Transverse colon (tissue), 4 donors: ENCODE measurements at regions not wholly inside any gene's neighbourhood (a gene's known extent, or its start where the extent isn't known, plus 50 kb on each side); places are given as distances from the start of the nearest gene placed in this dataset.

Source experiments
- POLR2A ChIP-seq: fragments of 450-650 bp; IDR thresholded peaks from one replicate; pipeline ENCODE4 v1.6.1; 2016; ENCODE audit warnings: antibody characterized with exemption, mild to moderate bottlenecking, moderate library complexity
- POLR2AphosphoS5 ChIP-seq, 3 donors: sonication (generic); formaldehyde crosslinking; IDR thresholded peaks; one replicate each; pipeline ENCODE4 v1.6.1; 2016; ENCODE audit warnings: antibody characterized with exemption in 3 of 3
- TF ChIP-seq, protein P1 (sequence below), 5 experiments: fragments of 200-600 bp in 3 of 5; fragments of 450-650 bp in 2 of 5; sonication (generic) in 3 of 5; IDR thresholded peaks; 1 replicate in 2 of 5; 2 replicates in 3 of 5; pipeline ENCODE4 v1.5.1; 2016 to 2017; ENCODE audit warnings: antibody characterized with exemption in 5 of 5, inconsistent platforms in 3 of 5, mild to moderate bottlenecking in 2 of 5, moderate library complexity in 1 of 5

DNA sequence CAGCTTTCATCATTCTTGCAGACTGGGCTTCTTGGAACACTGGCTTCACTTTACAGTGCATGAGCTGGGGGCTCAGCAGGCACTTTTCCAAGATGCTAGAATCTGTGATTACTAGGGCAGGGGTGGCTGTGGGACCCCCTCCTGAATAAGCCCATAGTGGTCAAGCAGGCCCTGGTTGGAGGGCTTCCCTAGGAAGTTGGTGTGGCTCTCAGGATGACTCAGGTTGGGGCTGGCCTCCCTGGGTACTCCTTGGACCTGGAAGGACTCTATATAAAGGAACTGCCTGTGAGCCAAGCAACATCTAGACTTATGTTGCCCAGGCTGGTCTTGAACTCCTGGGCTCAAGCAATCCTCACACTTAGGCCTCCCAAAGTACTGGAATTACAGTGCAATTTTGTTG lies 88.3 kb upstream of the HELT start:
- TF ChIP-seq, protein P1, sequence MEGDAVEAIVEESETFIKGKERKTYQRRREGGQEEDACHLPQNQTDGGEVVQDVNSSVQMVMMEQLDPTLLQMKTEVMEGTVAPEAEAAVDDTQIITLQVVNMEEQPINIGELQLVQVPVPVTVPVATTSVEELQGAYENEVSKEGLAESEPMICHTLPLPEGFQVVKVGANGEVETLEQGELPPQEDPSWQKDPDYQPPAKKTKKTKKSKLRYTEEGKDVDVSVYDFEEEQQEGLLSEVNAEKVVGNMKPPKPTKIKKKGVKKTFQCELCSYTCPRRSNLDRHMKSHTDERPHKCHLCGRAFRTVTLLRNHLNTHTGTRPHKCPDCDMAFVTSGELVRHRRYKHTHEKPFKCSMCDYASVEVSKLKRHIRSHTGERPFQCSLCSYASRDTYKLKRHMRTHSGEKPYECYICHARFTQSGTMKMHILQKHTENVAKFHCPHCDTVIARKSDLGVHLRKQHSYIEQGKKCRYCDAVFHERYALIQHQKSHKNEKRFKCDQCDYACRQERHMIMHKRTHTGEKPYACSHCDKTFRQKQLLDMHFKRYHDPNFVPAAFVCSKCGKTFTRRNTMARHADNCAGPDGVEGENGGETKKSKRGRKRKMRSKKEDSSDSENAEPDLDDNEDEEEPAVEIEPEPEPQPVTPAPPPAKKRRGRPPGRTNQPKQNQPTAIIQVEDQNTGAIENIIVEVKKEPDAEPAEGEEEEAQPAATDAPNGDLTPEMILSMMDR (IDR thresholded peaks at IDR 0.05), result no peak
- TF ChIP-seq POLR2A (no peak), POLR2AphosphoS5 (IDR thresholded peaks at IDR 0.05) (no peak)
